T-helper 17 cell (primary cell): ENCODE measurements at regions not wholly inside any gene's neighbourhood (a gene's known extent, or its start where the extent isn't known, plus 50 kb on each side); places are given as distances from the start of the nearest gene placed in this dataset.

Source experiments
- ATAC-seq: fragments of 150-1000 bp; cut with Tn5 transposase; 2 replicates; pipeline ENCODE4 v1.10.0; 2021; ENCODE audit warnings: mild to moderate bottlenecking, moderate library complexity
- DNase-seq, 3 donors: peaks; one replicate each; pipeline versions ENCODE4 v3.0.0 to v3.0.0-alpha.2; 2020 to 2021
- H3K9me3 ChIP-seq: one replicate; pipeline ENCODE4 v1.7.0; 2013; ENCODE audit warnings: low read length, mild to moderate bottlenecking; ENCODE audit not compliant: control insufficient read depth, poor library complexity, severe bottlenecking
- H3K27ac Mint-ChIP-seq: one replicate; pipeline ENCODE4 v1.8.0; 2022; ENCODE audit warnings: mild to moderate bottlenecking, moderate library complexity, mixed read lengths
- H3K27me3 Mint-ChIP-seq: one replicate; pipeline ENCODE4 v1.8.0; 2022; ENCODE audit warnings: mixed read lengths
- H3K36me3 Mint-ChIP-seq: one replicate; pipeline ENCODE4 v1.8.0; 2022; ENCODE audit warnings: low read depth, mixed read lengths
- H3K4me1 Mint-ChIP-seq: one replicate; pipeline ENCODE4 v1.8.0; 2022; ENCODE audit warnings: mild to moderate bottlenecking, mixed read lengths
- H3K4me3 Mint-ChIP-seq: one replicate; pipeline ENCODE4 v1.8.0; 2022; ENCODE audit warnings: mild to moderate bottlenecking, moderate library complexity, mixed read lengths

DNA sequence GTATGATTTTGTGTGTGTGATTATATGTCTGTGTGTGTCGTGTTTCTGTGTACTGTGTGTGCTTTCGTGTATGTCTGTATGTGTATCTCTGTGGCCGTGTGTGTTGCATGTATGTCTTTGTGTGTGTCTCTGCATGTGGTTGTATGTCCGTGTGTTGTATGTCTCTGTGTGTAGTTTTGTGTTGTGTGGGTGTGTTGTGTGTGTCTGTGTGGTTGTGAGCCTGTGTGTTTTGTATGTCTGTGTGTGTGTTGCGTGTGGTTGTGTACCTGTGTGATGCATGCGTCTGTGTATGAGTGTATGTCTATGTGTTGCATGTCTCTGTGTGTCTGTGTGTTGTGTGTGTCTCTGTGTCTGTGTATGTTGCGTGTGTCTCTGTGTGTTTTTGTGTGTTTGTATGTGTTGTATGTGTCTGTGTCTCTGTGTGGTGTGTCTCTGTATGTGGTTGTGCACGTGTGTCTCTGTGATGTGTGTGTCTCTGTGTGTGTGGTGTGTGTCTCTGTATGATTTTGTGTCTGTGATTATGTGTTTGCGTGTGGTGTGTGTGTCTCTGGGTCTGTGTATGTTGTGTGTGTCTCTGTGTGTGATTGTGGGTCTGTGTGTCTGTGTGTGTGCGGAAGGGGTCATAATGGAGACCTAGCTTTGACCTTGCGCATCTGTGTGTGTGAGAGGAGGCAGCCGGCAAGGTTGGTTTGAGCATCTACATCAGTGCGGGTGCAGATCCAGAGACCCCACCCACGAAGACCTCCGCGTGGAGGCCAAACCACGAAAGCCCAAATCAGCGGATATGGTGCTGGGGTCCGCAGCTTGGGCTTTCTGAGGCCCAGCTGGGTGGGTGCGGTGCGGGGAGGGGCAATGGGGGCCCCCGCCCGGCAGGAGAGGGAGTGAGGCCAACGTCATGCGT, 212.6 kb upstream of the GSE1 start:
- no peak for ATAC-seq
- H3K9me3 ChIP-seq = no peaks in the 10 kb centered on the region
- DNase-seq = peak in 1 of 3 donors; percentile 3
- Mint-ChIP-seq H3K27me3 (no peaks in the 10 kb centered on the region), H3K27ac (no peak overlapping the region), H3K36me3 (no peaks in the 10 kb centered on the region), H3K4me3 (no peak overlapping the region), H3K4me1 (no peaks in the 10 kb centered on the region)

DNA sequence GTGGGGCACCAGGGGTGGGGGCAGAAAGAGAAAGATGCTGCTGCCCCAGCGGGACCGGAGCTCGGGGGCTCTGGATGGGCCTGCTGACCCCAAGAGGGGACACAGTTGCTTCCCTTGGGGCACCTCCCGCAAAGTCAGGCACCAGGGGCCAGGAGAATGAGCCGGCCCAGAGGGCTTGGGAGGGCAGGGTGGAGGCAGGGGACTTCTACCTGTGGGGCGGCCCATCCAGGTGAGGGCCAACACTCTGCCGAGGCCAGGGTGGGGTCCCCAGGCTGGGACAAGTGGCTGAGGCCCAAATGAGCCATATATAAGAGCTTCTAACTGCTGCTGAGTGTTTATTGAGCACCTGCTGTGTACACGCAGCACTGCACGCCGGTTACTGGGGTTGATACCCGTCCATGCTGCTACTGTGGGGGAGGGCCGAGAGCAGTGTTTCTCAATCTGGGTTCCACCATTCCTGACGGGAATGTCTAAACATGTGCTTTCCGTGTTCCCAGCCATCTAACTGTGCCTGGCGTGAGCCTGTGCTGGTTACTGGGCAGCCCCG, 211.7 kb upstream of the GSE1 start:
- H3K4me3 Mint-ChIP-seq = no peak overlapping the region
- H3K36me3 Mint-ChIP-seq = no peaks in the 10 kb centered on the region
- no peaks in the 10 kb centered on the region for H3K27me3 Mint-ChIP-seq
- H3K27ac Mint-ChIP-seq = no peak overlapping the region
- DNase-seq (peak in 2 of 3 donors; percentile 2 to 3), ATAC-seq (no peak)
- H3K9me3 ChIP-seq = no peaks in the 10 kb centered on the region
- H3K4me1 Mint-ChIP-seq = no peaks in the 10 kb centered on the region

DNA sequence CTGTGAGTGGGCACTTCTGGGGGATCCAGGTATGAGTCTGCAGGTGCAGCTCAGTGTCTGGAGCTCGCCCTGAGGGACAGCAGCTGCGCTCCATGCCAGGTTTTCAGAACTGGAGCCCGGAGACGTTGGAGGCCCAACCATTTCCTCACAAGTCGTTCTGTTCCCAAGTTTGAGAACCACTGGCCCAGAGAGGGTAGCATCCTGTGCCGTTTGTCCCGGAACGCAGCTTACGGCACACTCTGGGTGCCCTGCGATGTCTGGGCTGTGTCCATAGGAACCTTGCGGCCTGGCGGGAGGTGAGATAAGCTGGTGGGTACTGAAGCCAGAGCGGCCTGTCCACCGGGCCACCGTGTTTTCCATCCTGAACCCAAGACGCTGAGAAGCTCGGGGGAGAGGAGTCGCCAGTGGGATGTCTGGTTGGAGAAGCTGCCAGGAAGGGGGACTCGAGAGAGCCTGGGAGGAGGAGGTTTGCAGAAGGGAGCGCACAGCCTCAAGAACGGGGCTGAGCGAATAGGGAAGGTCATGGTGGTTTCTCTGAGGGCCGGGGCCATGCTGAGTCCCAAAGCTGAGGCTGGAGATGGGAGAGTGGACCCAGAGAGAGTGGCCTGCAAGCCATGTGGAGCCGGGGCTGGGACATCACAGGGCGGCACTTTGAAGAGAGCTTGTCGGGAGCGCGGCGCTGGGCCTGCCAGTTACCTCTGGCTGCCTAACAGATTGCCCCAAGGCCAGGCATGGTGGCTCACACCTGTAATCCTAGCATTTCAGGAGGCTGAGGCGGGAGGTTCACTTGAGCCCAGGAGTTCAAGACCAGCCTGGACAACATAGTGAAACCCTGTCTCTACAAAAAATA, 211.0 kb upstream of the GSE1 start:
- ATAC-seq = no peak
- no peaks in the 10 kb centered on the region for H3K4me1 Mint-ChIP-seq

DNA sequence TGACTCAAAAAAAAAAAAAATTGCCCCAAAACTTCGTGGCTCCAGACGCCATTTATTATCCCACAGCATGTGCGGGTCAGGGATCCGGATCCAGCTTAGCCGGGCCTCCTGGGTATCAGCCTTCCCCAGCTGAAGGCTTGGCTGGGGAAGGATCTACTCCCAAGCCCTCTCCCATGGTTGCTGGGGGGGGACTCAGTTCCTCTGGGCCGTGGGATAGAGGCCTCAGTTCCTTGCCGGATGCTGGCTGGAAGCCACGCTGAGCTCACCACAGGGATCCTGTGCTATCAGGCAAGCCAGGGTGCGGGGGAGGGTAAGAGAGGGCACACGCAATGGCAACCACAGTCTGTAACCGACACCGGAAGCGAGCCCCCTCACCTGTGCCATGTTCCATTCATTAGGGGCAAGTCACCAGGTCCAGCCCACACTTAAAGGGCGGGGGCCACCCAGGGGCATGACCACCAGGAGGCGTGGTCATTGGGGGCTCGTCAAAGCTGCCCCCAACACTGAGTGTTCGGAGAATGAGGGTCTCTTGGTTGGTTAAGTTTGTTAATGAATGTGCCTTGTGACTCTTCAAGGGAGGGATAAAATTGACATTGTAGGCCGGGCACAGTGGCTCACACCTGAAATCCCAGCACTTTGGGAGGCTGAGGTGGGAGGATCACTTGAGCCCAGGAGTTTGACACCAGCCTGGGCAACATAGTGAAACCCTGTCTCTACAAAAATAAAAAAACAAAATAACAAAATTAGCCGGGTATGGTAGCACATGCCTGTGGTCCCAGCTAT, 210.0 kb upstream of the GSE1 start:
- no peak overlapping the region for H3K27ac Mint-ChIP-seq
- ATAC-seq = no peak
- DNase-seq = peak in 2 of 3 donors; percentile 1 to 2

More for the DNA sequence above, 211.0 kb upstream of the GSE1 start:
- H3K27me3 Mint-ChIP-seq = no peaks in the 10 kb centered on the region
- H3K4me3 Mint-ChIP-seq = no peak overlapping the region
- peak in 2 of 3 donors; percentile 1 to 3 for DNase-seq
- no peaks in the 10 kb centered on the region for H3K9me3 ChIP-seq
- H3K36me3 Mint-ChIP-seq = no peaks in the 10 kb centered on the region
- no peak overlapping the region for H3K27ac Mint-ChIP-seq

GRCh38 chr16:85403693-85404092, 209.4 kb upstream of the GSE1 start:
- ATAC-seq = no peak
- Mint-ChIP-seq H3K4me3 (no peak overlapping the region), H3K4me1 (no peaks in the 10 kb centered on the region), H3K36me3 (no peaks in the 10 kb centered on the region), H3K27ac (no peak overlapping the region), H3K27me3 (no peaks in the 10 kb centered on the region)
- H3K9me3 ChIP-seq = no peaks in the 10 kb centered on the region
- peak in 1 of 3 donors; percentile 2 for DNase-seq

More for the DNA sequence above, 210.0 kb upstream of the GSE1 start:
- H3K4me1 Mint-ChIP-seq = no peaks in the 10 kb centered on the region
- H3K4me3 Mint-ChIP-seq = no peak overlapping the region
- H3K27me3 Mint-ChIP-seq = no peaks in the 10 kb centered on the region
- no peaks in the 10 kb centered on the region for H3K36me3 Mint-ChIP-seq
- no peaks in the 10 kb centered on the region for H3K9me3 ChIP-seq

DNA sequence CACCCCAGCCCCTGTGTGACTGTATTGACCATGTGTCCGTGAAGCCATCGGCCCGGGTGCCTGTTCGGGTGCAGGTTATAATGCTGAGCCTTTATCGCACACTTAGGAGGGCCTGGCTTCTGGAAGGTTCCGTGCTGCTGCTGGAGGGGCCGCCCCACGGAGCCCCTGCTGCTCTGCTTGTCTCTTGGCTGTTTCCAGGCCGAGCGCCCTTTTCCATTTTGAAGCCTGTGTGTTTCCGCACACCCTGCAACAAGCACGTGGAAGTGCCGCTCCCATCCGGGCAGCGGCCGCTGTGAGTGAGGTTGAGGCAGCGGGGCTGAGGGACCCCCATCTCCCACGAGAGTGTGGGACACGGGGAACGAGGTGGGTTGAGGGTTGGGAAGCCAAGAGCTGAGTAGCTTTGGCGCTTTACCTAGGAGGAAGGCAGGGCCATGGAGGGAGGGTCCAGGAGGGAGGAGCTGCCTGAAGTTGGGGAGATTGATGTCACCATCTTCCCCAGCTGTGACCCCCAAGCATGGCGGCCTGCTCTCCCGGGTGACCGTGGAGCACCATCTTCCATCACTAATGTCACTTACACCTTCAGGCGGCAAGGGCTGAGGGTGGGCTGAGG, 200.1 kb upstream of the GSE1 start:
- DNase-seq (peak; percentile 2 to 7 (median 3)), ATAC-seq (no peak)
- no peaks in the 10 kb centered on the region for H3K27me3 Mint-ChIP-seq
- H3K4me1 Mint-ChIP-seq = no peaks in the 10 kb centered on the region
- no peaks in the 10 kb centered on the region for H3K9me3 ChIP-seq
- H3K4me3 Mint-ChIP-seq = no peak overlapping the region
- no peaks in the 10 kb centered on the region for H3K36me3 Mint-ChIP-seq
- H3K27ac Mint-ChIP-seq = no peak overlapping the region

- ATAC-seq = no peak
- DNase-seq = peak in 2 of 3 donors; percentile 1 to 3
- H3K4me1 Mint-ChIP-seq = no peaks in the 10 kb centered on the region
These were observed 199.1 kb upstream of the GSE1 start for GRCh38 chr16:85413691-85414663.

DNA sequence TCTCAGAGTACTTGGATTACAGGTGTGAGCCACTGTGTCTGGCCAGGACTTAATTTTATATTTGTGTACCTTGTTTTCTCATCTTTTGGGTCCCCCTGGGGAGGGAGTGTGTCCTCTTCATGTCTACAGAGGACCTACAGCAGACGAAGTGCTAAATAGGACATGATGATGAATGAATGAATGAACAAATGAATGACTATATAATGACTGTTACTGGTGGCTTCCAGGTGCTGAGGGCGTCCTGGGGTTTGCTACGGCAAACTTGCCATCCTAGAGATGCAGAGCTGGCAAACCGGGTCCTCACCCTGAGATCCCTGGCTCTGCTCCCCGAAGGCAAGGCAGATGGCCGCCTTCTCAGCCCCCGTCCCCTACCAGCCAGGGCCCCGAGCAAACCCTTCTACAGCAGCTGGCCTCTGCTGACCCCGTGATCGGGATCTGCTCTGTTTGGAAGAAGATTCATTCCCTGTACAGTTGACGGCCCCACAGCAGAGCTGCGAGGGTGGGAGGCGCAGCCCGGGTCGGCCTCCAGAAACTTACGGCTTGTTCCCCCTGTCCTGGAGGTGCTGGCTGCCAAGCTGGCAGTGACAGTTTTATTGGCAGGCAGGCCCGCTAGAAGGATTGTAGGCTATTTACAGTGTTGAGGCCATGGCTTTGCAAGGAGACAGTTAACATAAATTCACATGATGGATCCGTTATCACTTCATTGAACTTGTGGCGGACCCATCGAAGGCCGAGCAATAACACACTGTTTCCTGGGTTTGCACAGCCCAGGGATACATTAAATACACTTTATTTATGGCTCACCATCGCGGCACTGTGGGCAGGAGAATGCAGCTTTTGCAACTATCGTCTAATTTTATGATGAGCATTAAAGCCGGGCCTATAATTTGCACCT, 197.7 kb upstream of the GSE1 start:
- H3K36me3 Mint-ChIP-seq = no peaks in the 10 kb centered on the region
- peak in 2 of 3 donors; percentile 1 to 3 for DNase-seq
- no peak overlapping the region for H3K27ac Mint-ChIP-seq
- ATAC-seq = no peak
- no peaks in the 10 kb centered on the region for H3K9me3 ChIP-seq
- no peaks in the 10 kb centered on the region for H3K4me1 Mint-ChIP-seq
- H3K4me3 Mint-ChIP-seq = no peak overlapping the region
- peaks cover 5% of the 10 kb centered on the region for H3K27me3 Mint-ChIP-seq

More at GRCh38 chr16:85413691-85414663, 199.1 kb upstream of the GSE1 start:
- Mint-ChIP-seq H3K4me3 (no peak overlapping the region), H3K27me3 (peaks cover 4% of the 10 kb centered on the region), H3K36me3 (no peaks in the 10 kb centered on the region), H3K27ac (no peak overlapping the region)
- H3K9me3 ChIP-seq = no peaks in the 10 kb centered on the region

GRCh38 chr16:85416228-85417109, 196.7 kb upstream of the GSE1 start:
- DNase-seq = peak; percentile 25 to 62 (median 32)
- peak; percentile 73 for ATAC-seq
- no peaks in the 10 kb centered on the region for H3K9me3 ChIP-seq
- Mint-ChIP-seq H3K27me3 (peaks cover 10% of the 10 kb centered on the region), H3K4me3 (no peak overlapping the region), H3K4me1 (peaks cover 2% of the 10 kb centered on the region), H3K27ac (peak overlapping the region; percentile 54), H3K36me3 (no peaks in the 10 kb centered on the region)

DNA sequence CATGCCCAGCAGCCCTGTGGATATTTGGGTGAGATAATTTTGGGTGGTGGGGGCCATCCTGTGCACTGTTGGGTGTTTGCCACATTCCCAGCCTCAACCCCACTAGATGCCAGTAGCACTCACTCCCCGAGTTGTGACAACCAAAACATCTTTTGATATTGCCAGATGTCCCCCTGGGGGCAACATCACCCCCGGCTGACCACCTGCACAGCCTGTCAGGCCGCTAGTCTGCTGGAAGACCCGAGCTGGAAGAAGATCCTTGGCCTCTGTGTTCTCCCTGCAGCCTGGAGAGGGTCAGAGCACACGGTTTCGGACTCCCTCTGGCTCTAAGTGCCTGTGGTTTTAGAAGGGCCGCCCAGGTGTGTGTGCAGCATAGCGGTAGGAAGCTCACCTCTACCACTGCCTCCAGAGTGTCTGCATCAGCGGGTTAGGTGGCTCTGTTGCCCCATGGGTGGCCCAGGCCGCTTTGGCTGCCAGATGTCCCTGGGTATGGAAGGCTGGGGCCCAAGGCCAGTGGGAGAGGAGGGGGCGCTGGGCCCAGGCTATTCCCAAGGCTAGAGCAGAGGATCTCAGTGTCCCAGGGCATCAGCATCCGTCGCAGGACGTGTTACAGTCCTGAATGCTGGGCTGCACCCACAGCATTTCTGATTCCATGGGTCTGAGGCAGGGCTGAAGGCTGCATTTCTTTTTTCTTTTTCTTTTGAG, 195.8 kb upstream of the GSE1 start:
- no peaks in the 10 kb centered on the region for H3K36me3 Mint-ChIP-seq
- no peak for ATAC-seq
- H3K4me3 Mint-ChIP-seq = no peak overlapping the region
- H3K9me3 ChIP-seq = no peaks in the 10 kb centered on the region
- H3K4me1 Mint-ChIP-seq = peaks cover 2% of the 10 kb centered on the region
- peak in 2 of 3 donors; percentile 1 to 2 for DNase-seq
- peak overlapping the region; percentile 54 for H3K27ac Mint-ChIP-seq
- peaks cover 10% of the 10 kb centered on the region for H3K27me3 Mint-ChIP-seq
